GM12878 (cell line): ENCODE measurements at regions not wholly inside any gene's neighbourhood (a gene's known extent, or its start where the extent isn't known, plus 50 kb on each side); places are given as distances from the start of the nearest gene placed in this dataset.
A peak's percentile ranks its signal among the peaks of the same experiment; 100 is the strongest.

Experiments
- CHD1 ChIP-seq: IDR thresholded peaks from 2 replicates; pipeline ENCODE4 v1.6.1; 2012; ENCODE audit warnings: low read depth, low read length, improper control_type of control experiment
- CHD2 ChIP-seq: IDR thresholded peaks from 2 replicates; pipeline ENCODE4 v1.6.1; 2011; ENCODE audit warnings: low read depth, low read length, improper control_type of control experiment, borderline replicate concordance
- FOXK2 ChIP-seq: fragments of 450-650 bp; IDR thresholded peaks from 2 replicates; pipeline ENCODE4 v1.6.1; 2017; ENCODE audit warnings: mild to moderate bottlenecking, moderate library complexity
- KAT2A ChIP-seq: conservative IDR thresholded peaks from 2 replicates; pipeline ENCODE4 v1.6.1; 2011; ENCODE audit warnings: low read depth, low read length; ENCODE audit not compliant: control insufficient read depth
- NFIC ChIP-seq: IDR thresholded peaks from 2 replicates; pipeline ENCODE4 v1.6.1; 2012; ENCODE audit warnings: low read depth, mild to moderate bottlenecking, inconsistent platforms, low read length, moderate library complexity
- NR2F1 ChIP-seq: fragments of 450-650 bp; conservative IDR thresholded peaks from 2 replicates; pipeline ENCODE4 v1.6.1; 2017; ENCODE audit warnings: mild to moderate bottlenecking
- NRF1 ChIP-seq: conservative IDR thresholded peaks from 2 replicates; pipeline ENCODE4 v1.6.1; 2011; ENCODE audit warnings: mild to moderate bottlenecking, low read depth, low read length, improper control_type of control experiment
- POLR2AphosphoS2 ChIP-seq: IDR thresholded peaks from 2 replicates; pipeline ENCODE4 v1.6.1; 2011; ENCODE audit warnings: low read depth, mild to moderate bottlenecking, low read length, improper control_type of control experiment, moderate library complexity
- RUNX3 ChIP-seq: IDR thresholded peaks from 2 replicates; pipeline ENCODE4 v1.6.1; 2012; ENCODE audit warnings: low read length, inconsistent platforms
- TAF1 ChIP-seq: IDR thresholded peaks from 2 replicates; pipeline ENCODE4 v1.6.1; 2011; ENCODE audit warnings: mild to moderate bottlenecking, low read depth, low read length, borderline replicate concordance
- WRNIP1 ChIP-seq: IDR thresholded peaks from 2 replicates; pipeline ENCODE4 v1.6.1; 2011; ENCODE audit warnings: low read depth, low read length, improper control_type of control experiment, borderline replicate concordance
- TF ChIP-seq, protein P1 (sequence below): fragments of 450-650 bp; IDR thresholded peaks from 2 replicates; pipeline ENCODE4 v1.6.1; 2017; ENCODE audit warnings: mild to moderate bottlenecking, moderate library complexity
- TF ChIP-seq, protein P2 (sequence below): fragments of 450-650 bp; IDR thresholded peaks from 2 replicates; pipeline ENCODE4 v1.6.1; 2014; ENCODE audit warnings: mild to moderate bottlenecking
- TF ChIP-seq, protein P3 (sequence below): IDR thresholded peaks from 2 replicates; pipeline ENCODE4 v1.6.1; 2011; ENCODE audit warnings: borderline replicate concordance, low read depth, mild to moderate bottlenecking, moderate library complexity, mixed read lengths, low read length; ENCODE audit not compliant: insufficient read depth; ENCODE audit errors: extremely low read length
- TF ChIP-seq, protein P4 (sequence below): fragments of 150-350 bp; IDR thresholded peaks from 2 replicates; pipeline ENCODE4 v1.6.1; 2016; ENCODE audit warnings: low read depth, low read length
- TF ChIP-seq, protein P5 (sequence below): fragments of 450-650 bp; formaldehyde crosslinking; IDR thresholded peaks from 2 replicates; pipeline ENCODE4 v1.4.0; 2020; ENCODE audit warnings: mild to moderate bottlenecking, moderate library complexity

DNA sequence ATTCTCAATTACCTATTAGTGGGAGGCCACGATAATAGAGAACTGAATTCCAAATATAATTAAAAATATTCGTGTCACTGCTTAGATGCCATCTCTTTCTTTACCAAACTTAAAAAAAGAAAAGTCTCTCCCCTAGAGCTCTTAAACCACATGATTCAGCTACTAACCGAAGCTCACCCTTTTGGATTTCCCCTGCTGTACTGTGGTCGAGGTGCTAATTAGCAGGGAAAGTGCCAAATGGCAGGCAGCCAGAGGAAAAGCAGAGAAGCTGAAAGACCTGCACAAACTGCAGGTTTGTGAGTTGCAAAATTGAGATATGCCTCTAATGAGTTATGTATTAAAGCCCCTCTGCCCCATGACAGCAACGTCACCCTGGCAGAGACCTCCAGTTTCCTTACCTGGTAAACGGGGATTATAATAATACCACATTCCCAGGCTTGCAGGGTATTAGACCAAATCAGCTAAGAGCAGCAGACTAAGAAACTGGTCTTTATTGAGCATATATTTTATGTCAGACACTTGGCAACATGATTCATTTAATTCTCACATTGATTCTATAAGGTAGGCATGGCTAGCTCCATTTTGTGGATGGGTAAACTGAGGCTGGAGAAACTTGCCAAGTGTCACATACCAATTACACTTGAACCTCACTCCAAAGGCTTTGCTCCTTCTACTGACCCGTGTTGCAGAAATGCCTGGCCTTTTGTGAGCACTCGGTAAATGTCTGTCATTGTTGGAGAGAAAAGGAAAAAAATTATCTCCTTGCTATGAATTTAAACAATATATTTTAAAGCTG is 259.7 kb downstream of the LPIN1 start (continued):
- TF ChIP-seq, protein P1, sequence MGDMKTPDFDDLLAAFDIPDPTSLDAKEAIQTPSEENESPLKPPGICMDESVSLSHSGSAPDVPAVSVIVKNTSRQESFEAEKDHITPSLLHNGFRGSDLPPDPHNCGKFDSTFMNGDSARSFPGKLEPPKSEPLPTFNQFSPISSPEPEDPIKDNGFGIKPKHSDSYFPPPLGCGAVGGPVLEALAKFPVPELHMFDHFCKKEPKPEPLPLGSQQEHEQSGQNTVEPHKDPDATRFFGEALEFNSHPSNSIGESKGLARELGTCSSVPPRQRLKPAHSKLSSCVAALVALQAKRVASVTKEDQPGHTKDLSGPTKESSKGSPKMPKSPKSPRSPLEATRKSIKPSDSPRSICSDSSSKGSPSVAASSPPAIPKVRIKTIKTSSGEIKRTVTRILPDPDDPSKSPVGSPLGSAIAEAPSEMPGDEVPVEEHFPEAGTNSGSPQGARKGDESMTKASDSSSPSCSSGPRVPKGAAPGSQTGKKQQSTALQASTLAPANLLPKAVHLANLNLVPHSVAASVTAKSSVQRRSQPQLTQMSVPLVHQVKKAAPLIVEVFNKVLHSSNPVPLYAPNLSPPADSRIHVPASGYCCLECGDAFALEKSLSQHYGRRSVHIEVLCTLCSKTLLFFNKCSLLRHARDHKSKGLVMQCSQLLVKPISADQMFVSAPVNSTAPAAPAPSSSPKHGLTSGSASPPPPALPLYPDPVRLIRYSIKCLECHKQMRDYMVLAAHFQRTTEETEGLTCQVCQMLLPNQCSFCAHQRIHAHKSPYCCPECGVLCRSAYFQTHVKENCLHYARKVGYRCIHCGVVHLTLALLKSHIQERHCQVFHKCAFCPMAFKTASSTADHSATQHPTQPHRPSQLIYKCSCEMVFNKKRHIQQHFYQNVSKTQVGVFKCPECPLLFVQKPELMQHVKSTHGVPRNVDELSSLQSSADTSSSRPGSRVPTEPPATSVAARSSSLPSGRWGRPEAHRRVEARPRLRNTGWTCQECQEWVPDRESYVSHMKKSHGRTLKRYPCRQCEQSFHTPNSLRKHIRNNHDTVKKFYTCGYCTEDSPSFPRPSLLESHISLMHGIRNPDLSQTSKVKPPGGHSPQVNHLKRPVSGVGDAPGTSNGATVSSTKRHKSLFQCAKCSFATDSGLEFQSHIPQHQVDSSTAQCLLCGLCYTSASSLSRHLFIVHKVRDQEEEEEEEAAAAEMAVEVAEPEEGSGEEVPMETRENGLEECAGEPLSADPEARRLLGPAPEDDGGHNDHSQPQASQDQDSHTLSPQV = no peak
- TF ChIP-seq CHD1 = no peak
- TF ChIP-seq, protein P2, sequence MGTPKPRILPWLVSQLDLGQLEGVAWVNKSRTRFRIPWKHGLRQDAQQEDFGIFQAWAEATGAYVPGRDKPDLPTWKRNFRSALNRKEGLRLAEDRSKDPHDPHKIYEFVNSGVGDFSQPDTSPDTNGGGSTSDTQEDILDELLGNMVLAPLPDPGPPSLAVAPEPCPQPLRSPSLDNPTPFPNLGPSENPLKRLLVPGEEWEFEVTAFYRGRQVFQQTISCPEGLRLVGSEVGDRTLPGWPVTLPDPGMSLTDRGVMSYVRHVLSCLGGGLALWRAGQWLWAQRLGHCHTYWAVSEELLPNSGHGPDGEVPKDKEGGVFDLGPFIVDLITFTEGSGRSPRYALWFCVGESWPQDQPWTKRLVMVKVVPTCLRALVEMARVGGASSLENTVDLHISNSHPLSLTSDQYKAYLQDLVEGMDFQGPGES = no peak
- TF ChIP-seq, protein P3, sequence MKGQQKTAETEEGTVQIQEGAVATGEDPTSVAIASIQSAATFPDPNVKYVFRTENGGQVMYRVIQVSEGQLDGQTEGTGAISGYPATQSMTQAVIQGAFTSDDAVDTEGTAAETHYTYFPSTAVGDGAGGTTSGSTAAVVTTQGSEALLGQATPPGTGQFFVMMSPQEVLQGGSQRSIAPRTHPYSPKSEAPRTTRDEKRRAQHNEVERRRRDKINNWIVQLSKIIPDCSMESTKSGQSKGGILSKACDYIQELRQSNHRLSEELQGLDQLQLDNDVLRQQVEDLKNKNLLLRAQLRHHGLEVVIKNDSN = no peak
- no peak for TF ChIP-seq POLR2AphosphoS2
- TF ChIP-seq, protein P4, sequence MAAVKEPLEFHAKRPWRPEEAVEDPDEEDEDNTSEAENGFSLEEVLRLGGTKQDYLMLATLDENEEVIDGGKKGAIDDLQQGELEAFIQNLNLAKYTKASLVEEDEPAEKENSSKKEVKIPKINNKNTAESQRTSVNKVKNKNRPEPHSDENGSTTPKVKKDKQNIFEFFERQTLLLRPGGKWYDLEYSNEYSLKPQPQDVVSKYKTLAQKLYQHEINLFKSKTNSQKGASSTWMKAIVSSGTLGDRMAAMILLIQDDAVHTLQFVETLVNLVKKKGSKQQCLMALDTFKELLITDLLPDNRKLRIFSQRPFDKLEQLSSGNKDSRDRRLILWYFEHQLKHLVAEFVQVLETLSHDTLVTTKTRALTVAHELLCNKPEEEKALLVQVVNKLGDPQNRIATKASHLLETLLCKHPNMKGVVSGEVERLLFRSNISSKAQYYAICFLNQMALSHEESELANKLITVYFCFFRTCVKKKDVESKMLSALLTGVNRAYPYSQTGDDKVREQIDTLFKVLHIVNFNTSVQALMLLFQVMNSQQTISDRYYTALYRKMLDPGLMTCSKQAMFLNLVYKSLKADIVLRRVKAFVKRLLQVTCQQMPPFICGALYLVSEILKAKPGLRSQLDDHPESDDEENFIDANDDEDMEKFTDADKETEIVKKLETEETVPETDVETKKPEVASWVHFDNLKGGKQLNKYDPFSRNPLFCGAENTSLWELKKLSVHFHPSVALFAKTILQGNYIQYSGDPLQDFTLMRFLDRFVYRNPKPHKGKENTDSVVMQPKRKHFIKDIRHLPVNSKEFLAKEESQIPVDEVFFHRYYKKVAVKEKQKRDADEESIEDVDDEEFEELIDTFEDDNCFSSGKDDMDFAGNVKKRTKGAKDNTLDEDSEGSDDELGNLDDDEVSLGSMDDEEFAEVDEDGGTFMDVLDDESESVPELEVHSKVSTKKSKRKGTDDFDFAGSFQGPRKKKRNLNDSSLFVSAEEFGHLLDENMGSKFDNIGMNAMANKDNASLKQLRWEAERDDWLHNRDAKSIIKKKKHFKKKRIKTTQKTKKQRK = no peak
- TF ChIP-seq, protein P5, sequence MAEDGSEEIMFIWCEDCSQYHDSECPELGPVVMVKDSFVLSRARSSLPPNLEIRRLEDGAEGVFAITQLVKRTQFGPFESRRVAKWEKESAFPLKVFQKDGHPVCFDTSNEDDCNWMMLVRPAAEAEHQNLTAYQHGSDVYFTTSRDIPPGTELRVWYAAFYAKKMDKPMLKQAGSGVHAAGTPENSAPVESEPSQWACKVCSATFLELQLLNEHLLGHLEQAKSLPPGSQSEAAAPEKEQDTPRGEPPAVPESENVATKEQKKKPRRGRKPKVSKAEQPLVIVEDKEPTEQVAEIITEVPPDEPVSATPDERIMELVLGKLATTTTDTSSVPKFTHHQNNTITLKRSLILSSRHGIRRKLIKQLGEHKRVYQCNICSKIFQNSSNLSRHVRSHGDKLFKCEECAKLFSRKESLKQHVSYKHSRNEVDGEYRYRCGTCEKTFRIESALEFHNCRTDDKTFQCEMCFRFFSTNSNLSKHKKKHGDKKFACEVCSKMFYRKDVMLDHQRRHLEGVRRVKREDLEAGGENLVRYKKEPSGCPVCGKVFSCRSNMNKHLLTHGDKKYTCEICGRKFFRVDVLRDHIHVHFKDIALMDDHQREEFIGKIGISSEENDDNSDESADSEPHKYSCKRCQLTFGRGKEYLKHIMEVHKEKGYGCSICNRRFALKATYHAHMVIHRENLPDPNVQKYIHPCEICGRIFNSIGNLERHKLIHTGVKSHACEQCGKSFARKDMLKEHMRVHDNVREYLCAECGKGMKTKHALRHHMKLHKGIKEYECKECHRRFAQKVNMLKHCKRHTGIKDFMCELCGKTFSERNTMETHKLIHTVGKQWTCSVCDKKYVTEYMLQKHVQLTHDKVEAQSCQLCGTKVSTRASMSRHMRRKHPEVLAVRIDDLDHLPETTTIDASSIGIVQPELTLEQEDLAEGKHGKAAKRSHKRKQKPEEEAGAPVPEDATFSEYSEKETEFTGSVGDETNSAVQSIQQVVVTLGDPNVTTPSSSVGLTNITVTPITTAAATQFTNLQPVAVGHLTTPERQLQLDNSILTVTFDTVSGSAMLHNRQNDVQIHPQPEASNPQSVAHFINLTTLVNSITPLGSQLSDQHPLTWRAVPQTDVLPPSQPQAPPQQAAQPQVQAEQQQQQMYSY (CRISPR knock-in tag) = no peak
- peak; percentile 99 for TF ChIP-seq RUNX3
- TF ChIP-seq NR2F1 = peak; percentile 81
- TF ChIP-seq KAT2A = no peak
- peak; percentile 70; the same call in 1 of the 2 replicates for TF ChIP-seq CHD2
- no peak for TF ChIP-seq TAF1
- TF ChIP-seq NFIC = peak; percentile 96
- no peak for TF ChIP-seq NRF1
- no peak for TF ChIP-seq WRNIP1
- TF ChIP-seq FOXK2 = no peak
